ENCODE measurements at regions not wholly inside any gene's neighbourhood (a gene's known extent, or its start where the extent isn't known, plus 50 kb on each side); places are given as distances from the start of the nearest gene placed in this dataset.
"Not testable (repeated sequence)": the region's sequence is repeated elsewhere in the genome, so short reads cannot be mapped to it uniquely, and the experiment has no call there.

DNA sequence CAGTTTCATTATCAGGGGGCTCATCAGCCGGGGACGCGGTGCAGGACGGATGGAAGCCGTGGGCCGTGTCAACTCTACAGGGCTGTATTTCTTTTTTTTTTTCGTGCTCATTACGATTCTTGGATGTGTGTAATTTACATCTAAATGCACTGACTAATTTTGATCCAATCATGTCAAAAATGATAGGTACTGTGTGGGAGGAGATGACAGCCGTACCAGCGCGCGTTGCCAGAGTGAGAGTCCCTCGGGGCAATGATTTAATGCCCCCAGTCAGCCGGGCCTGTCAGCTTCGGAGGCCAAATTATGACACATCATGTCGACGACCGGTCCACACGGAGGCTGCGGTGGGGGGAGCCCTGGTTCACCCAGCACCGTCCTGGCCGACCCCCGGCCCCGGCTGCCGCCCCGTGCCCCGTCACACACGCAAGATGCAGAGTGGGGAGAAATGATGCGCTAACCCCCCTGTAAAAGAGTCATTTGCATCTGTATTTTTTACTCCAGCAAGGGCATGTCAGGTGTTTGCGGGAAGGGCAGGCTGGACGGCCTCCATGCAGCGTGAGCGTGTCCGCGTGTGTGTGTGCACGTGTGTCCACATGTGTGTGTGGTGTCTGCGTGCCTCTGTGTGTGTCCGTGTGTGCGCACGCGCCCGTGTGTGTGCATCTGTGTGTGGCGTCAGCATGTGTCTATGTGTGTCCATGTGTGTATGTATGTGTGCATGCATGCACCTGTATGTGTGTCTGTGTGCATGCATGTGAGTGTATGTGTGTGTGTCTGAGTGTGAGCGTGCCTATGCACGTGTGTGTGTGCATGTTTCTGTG lies 74.3 kb upstream of the PPP2R3B start:
- Histone ChIP-seq H3K23ac (ENCODE audit: low read length in 2 of 2) (no peak overlapping the region), H2BK5ac (ENCODE audit: low read depth, low read length, poor library complexity, severe bottlenecking) (no peak overlapping the region), H3K27ac (ENCODE audit: low read length, poor library complexity, severe bottlenecking) (no peak overlapping the region), H3K36me3 (ENCODE audit: control insufficient read depth in 1 of 2, insufficient read depth in 2 of 2, low read depth in 1 of 2, low read length in 2 of 2) (no peaks in the 10 kb centered on the region), H3K4me2 (ENCODE audit: low read length, poor library complexity, severe bottlenecking) (no peak overlapping the region), H3K27me3 (ENCODE audit: control insufficient read depth in 1 of 2, insufficient read depth in 1 of 2, low read length in 2 of 2) (no peaks in the 10 kb centered on the region), H3K9me3 (ENCODE audit: control insufficient read depth, low read length) (peaks cover 10% of the 10 kb centered on the region), H2AK5ac (ENCODE audit: low read length, severe bottlenecking) (no peak overlapping the region), H2BK12ac (ENCODE audit: low read length in 2 of 2) (no peak overlapping the region), H3K4me1 (ENCODE audit: control insufficient read depth, insufficient read depth, low read depth, low read length) (peaks cover 3% of the 10 kb centered on the region), H2BK120ac (ENCODE audit: low read depth, low read length) (no peak overlapping the region), H2AFZ (ENCODE audit: low read depth, low read length) (no peak overlapping the region), H3K4me3 (ENCODE audit: insufficient read depth in 1 of 2, low read depth in 1 of 2, low read length in 2 of 2) (no peak overlapping the region), H3K9ac (ENCODE audit: low read length) (no peak overlapping the region), H4K8ac (ENCODE audit: low read length) (no peak overlapping the region), H3K4ac (ENCODE audit: low read depth in 1 of 2, low read length in 2 of 2) (no peak overlapping the region), H3K79me1 (replicated peaks; ENCODE audit: low read length, poor library complexity, severe bottlenecking) (no peaks in the 10 kb centered on the region), H4K91ac (ENCODE audit: low read length) (peak overlapping the region; percentile 37), H2BK15ac (ENCODE audit: low read depth, poor library complexity, severe bottlenecking) (no peak overlapping the region), H3K14ac (ENCODE audit: low read length in 2 of 2) (peak overlapping the region in 1 of 2 experiments; percentile 16), H3K18ac (ENCODE audit: low read depth in 1 of 2, low read length in 2 of 2) (no peak overlapping the region)
- 92% methylated on average over 43 of the region's 45 CpGs for WGBS
- no peak for DNase-seq

- H2BK120ac ChIP-seq (ENCODE audit: low read depth, low read length), result no peak overlapping the region
- no peak overlapping the region for H2BK5ac ChIP-seq (ENCODE audit: low read depth, low read length, poor library complexity, severe bottlenecking)
- no peak overlapping the region for H3K9ac ChIP-seq (ENCODE audit: low read length)
- no peaks in the 10 kb centered on the region for H3K27me3 ChIP-seq (ENCODE audit: control insufficient read depth in 1 of 2, insufficient read depth in 1 of 2, low read length in 2 of 2)
- WGBS, result 88% methylated on average over 21 of the region's 21 CpGs
- no peaks in the 10 kb centered on the region for H3K36me3 ChIP-seq (ENCODE audit: control insufficient read depth in 1 of 2, insufficient read depth in 2 of 2, low read depth in 1 of 2, low read length in 2 of 2)
- H3K4ac ChIP-seq (ENCODE audit: low read depth in 1 of 2, low read length in 2 of 2), result no peak overlapping the region
- H2AK5ac ChIP-seq (ENCODE audit: low read length, severe bottlenecking), result no peak overlapping the region
- H3K4me3 ChIP-seq (ENCODE audit: insufficient read depth in 1 of 2, low read depth in 1 of 2, low read length in 2 of 2), result no peak overlapping the region
- no peak overlapping the region for H3K23ac ChIP-seq (ENCODE audit: low read length in 2 of 2)
- H2BK12ac ChIP-seq (ENCODE audit: low read length in 2 of 2), result no peak overlapping the region
- no peak overlapping the region for H2BK15ac ChIP-seq (ENCODE audit: low read depth, poor library complexity, severe bottlenecking)
- H3K27ac ChIP-seq (ENCODE audit: low read length, poor library complexity, severe bottlenecking), result no peak overlapping the region
- H3K14ac ChIP-seq (ENCODE audit: low read length in 2 of 2), result no peak overlapping the region
- DNase-seq, result no peak
- no peak overlapping the region for H4K8ac ChIP-seq (ENCODE audit: low read length)
- peaks cover 3% of the 10 kb centered on the region for H3K4me1 ChIP-seq (ENCODE audit: control insufficient read depth, insufficient read depth, low read depth, low read length)
- H3K79me1 ChIP-seq (replicated peaks; ENCODE audit: low read length, poor library complexity, severe bottlenecking), result no peaks in the 10 kb centered on the region
- peaks cover 10% of the 10 kb centered on the region for H3K9me3 ChIP-seq (ENCODE audit: control insufficient read depth, low read length)
- no peak overlapping the region for H3K18ac ChIP-seq (ENCODE audit: low read depth in 1 of 2, low read length in 2 of 2)
- no peak overlapping the region for H2AFZ ChIP-seq (ENCODE audit: low read depth, low read length)
- no peak overlapping the region for H4K91ac ChIP-seq (ENCODE audit: low read length)
- H3K4me2 ChIP-seq (ENCODE audit: low read length, poor library complexity, severe bottlenecking), result no peak overlapping the region
These were observed 76.1 kb upstream of the PPP2R3B start for GRCh38 chrX:462853-463252.

GRCh38 chrX:465418-466215 lies 78.9 kb upstream of the PPP2R3B start:
- Histone ChIP-seq H4K91ac (ENCODE audit: low read length) (no peak overlapping the region), H2AFZ (ENCODE audit: low read depth, low read length) (no peak overlapping the region), H2BK5ac (ENCODE audit: low read depth, low read length, poor library complexity, severe bottlenecking) (no peak overlapping the region), H3K9me3 (ENCODE audit: control insufficient read depth, low read length) (peaks cover 14% of the 10 kb centered on the region), H3K4me1 (ENCODE audit: control insufficient read depth, insufficient read depth, low read depth, low read length) (peaks cover 3% of the 10 kb centered on the region), H2BK15ac (ENCODE audit: low read depth, poor library complexity, severe bottlenecking) (no peak overlapping the region), H3K23ac (ENCODE audit: low read length in 2 of 2) (no peak overlapping the region), H3K27ac (ENCODE audit: low read length, poor library complexity, severe bottlenecking) (no peak overlapping the region), H2BK12ac (ENCODE audit: low read length in 2 of 2) (no peak overlapping the region), H3K79me1 (replicated peaks; ENCODE audit: low read length, poor library complexity, severe bottlenecking) (no peaks in the 10 kb centered on the region), H3K4me2 (ENCODE audit: low read length, poor library complexity, severe bottlenecking) (no peak overlapping the region), H3K18ac (ENCODE audit: low read depth in 1 of 2, low read length in 2 of 2) (no peak overlapping the region), H4K8ac (ENCODE audit: low read length) (no peak overlapping the region), H3K36me3 (ENCODE audit: control insufficient read depth in 1 of 2, insufficient read depth in 2 of 2, low read depth in 1 of 2, low read length in 2 of 2) (no peaks in the 10 kb centered on the region), H3K27me3 (ENCODE audit: control insufficient read depth in 1 of 2, insufficient read depth in 1 of 2, low read length in 2 of 2) (no peaks in the 10 kb centered on the region), H2BK120ac (ENCODE audit: low read depth, low read length) (no peak overlapping the region), H3K9ac (ENCODE audit: low read length) (no peak overlapping the region), H3K14ac (ENCODE audit: low read length in 2 of 2) (no peak overlapping the region), H3K4ac (ENCODE audit: low read depth in 1 of 2, low read length in 2 of 2) (no peak overlapping the region), H3K4me3 (ENCODE audit: insufficient read depth in 1 of 2, low read depth in 1 of 2, low read length in 2 of 2) (no peak overlapping the region), H2AK5ac (ENCODE audit: low read length, severe bottlenecking) (no peak overlapping the region)
- 92% methylated on average over 31 of the region's 32 CpGs for WGBS
- no peak for DNase-seq

DNA sequence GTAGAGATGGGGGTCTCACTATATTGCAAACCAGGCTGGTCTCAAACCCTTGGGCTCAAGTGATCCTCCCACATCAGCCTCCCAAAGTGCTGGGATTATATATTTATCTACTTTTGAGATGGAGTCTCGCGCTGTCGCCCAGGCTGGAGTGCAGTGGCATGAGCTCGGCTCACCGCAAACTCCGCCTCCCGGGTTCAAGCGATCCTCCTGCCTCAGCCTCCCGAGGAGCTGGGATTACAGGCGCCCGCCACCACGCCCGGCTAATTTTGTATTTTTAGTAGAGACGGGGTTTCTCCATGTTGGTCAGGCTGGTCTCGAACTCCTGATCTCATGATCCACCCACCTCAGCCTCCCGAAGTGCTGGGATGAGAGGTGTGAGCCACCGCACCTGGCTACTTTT lies 80.1 kb upstream of the PPP2R3B start:
- not testable (repeated sequence) for H3K23ac ChIP-seq (ENCODE audit: low read length in 2 of 2); H2BK12ac ChIP-seq (ENCODE audit: low read length in 2 of 2); H3K9ac ChIP-seq (ENCODE audit: low read length); H2AFZ ChIP-seq (ENCODE audit: low read depth, low read length); H3K4ac ChIP-seq (ENCODE audit: low read depth in 1 of 2, low read length in 2 of 2); H3K36me3 ChIP-seq (ENCODE audit: control insufficient read depth in 1 of 2, insufficient read depth in 2 of 2, low read depth in 1 of 2, low read length in 2 of 2); H3K18ac ChIP-seq (ENCODE audit: low read depth in 1 of 2, low read length in 2 of 2); H2BK15ac ChIP-seq (ENCODE audit: low read depth, poor library complexity, severe bottlenecking); H2BK5ac ChIP-seq (ENCODE audit: low read depth, low read length, poor library complexity, severe bottlenecking); H3K4me2 ChIP-seq (ENCODE audit: low read length, poor library complexity, severe bottlenecking); H3K4me1 ChIP-seq (ENCODE audit: control insufficient read depth, insufficient read depth, low read depth, low read length); H3K27ac ChIP-seq (ENCODE audit: low read length, poor library complexity, severe bottlenecking); H4K91ac ChIP-seq (ENCODE audit: low read length); H2BK120ac ChIP-seq (ENCODE audit: low read depth, low read length); H3K27me3 ChIP-seq (ENCODE audit: control insufficient read depth in 1 of 2, insufficient read depth in 1 of 2, low read length in 2 of 2); H2AK5ac ChIP-seq (ENCODE audit: low read length, severe bottlenecking); H3K79me1 ChIP-seq (replicated peaks; ENCODE audit: low read length, poor library complexity, severe bottlenecking); H3K4me3 ChIP-seq (ENCODE audit: insufficient read depth in 1 of 2, low read depth in 1 of 2, low read length in 2 of 2); H3K14ac ChIP-seq (ENCODE audit: low read length in 2 of 2); DNase-seq; H4K8ac ChIP-seq (ENCODE audit: low read length)
- WGBS, result 91% methylated on average over 14 of the region's 17 CpGs
- peaks cover 11% of the 10 kb centered on the region for H3K9me3 ChIP-seq (ENCODE audit: control insufficient read depth, low read length)

Data from mesenchymal stem cell (in vitro differentiated cells and primary cell).